ENCODE measurements at regions not wholly inside any gene's neighbourhood (a gene's known extent, or its start where the extent isn't known, plus 50 kb on each side); places are given as distances from the start of the nearest gene placed in this dataset.
"Not testable (repeated sequence)": the region's sequence is repeated elsewhere in the genome, so short reads cannot be mapped to it uniquely, and the experiment has no call there.

- H3K9me3 ChIP-seq (ENCODE audit: insufficient read depth, low read depth, low read length); H4K20me1 ChIP-seq (ENCODE audit: insufficient read depth, low read length, poor library complexity, severe bottlenecking); H3F3A ChIP-seq (ENCODE audit: low read depth); H3K4me2 ChIP-seq (ENCODE audit: low read depth, low read length, poor library complexity, severe bottlenecking); H3K4me3 ChIP-seq (ENCODE audit: low read length, poor library complexity, severe bottlenecking); H3K27me3 ChIP-seq (ENCODE audit: insufficient read depth, low read length, poor library complexity, severe bottlenecking); H3K9me2 ChIP-seq (replicated peaks; ENCODE audit: low read depth, low read length); H3K79me2 ChIP-seq (ENCODE audit: insufficient read depth, low read length); H3K36me3 ChIP-seq (ENCODE audit: insufficient read depth, low read length); H2AFZ ChIP-seq (ENCODE audit: low read length); H3K9ac ChIP-seq (ENCODE audit: low read depth, low read length, poor library complexity, severe bottlenecking); H3K4me1 ChIP-seq (ENCODE audit: insufficient read depth, low read length, poor library complexity, severe bottlenecking): not testable (repeated sequence)
These were observed 1602.3 kb downstream of the RPIA start for GRCh38 chr2:90293806-90294205.

GRCh38 chr2:90295036-90295750, 1603.7 kb downstream of the RPIA start:
- H3K9me2 ChIP-seq (replicated peaks; ENCODE audit: low read depth, low read length); H3K4me1 ChIP-seq (ENCODE audit: insufficient read depth, low read length, poor library complexity, severe bottlenecking); H3K79me2 ChIP-seq (ENCODE audit: insufficient read depth, low read length); H4K20me1 ChIP-seq (ENCODE audit: insufficient read depth, low read length, poor library complexity, severe bottlenecking); H2AFZ ChIP-seq (ENCODE audit: low read length); H3K9ac ChIP-seq (ENCODE audit: low read depth, low read length, poor library complexity, severe bottlenecking); H3K9me3 ChIP-seq (ENCODE audit: insufficient read depth, low read depth, low read length); H3K4me2 ChIP-seq (ENCODE audit: low read depth, low read length, poor library complexity, severe bottlenecking); H3F3A ChIP-seq (ENCODE audit: low read depth); H3K27me3 ChIP-seq (ENCODE audit: insufficient read depth, low read length, poor library complexity, severe bottlenecking); H3K36me3 ChIP-seq (ENCODE audit: insufficient read depth, low read length); H3K4me3 ChIP-seq (ENCODE audit: low read length, poor library complexity, severe bottlenecking): not testable (repeated sequence)

GRCh38 chr2:90296484-90296777, 1605.0 kb downstream of the RPIA start:
- H3K9me3 ChIP-seq (ENCODE audit: insufficient read depth, low read depth, low read length) = not testable (repeated sequence)

GRCh38 chr2:90297701-90298100, 1606.2 kb downstream of the RPIA start:
- H3K4me3 ChIP-seq (ENCODE audit: low read length, poor library complexity, severe bottlenecking); H3K9me2 ChIP-seq (replicated peaks; ENCODE audit: low read depth, low read length); H3K4me2 ChIP-seq (ENCODE audit: low read depth, low read length, poor library complexity, severe bottlenecking); H3K4me1 ChIP-seq (ENCODE audit: insufficient read depth, low read length, poor library complexity, severe bottlenecking); H3K79me2 ChIP-seq (ENCODE audit: insufficient read depth, low read length); H3K27me3 ChIP-seq (ENCODE audit: insufficient read depth, low read length, poor library complexity, severe bottlenecking); H2AFZ ChIP-seq (ENCODE audit: low read length); H3F3A ChIP-seq (ENCODE audit: low read depth); H4K20me1 ChIP-seq (ENCODE audit: insufficient read depth, low read length, poor library complexity, severe bottlenecking); H3K9me3 ChIP-seq (ENCODE audit: insufficient read depth, low read depth, low read length); H3K36me3 ChIP-seq (ENCODE audit: insufficient read depth, low read length); H3K9ac ChIP-seq (ENCODE audit: low read depth, low read length, poor library complexity, severe bottlenecking): not testable (repeated sequence)

More at GRCh38 chr2:90296484-90296777, 1605.0 kb downstream of the RPIA start:
- H3F3A ChIP-seq (ENCODE audit: low read depth); H3K4me3 ChIP-seq (ENCODE audit: low read length, poor library complexity, severe bottlenecking); H3K4me2 ChIP-seq (ENCODE audit: low read depth, low read length, poor library complexity, severe bottlenecking); H3K36me3 ChIP-seq (ENCODE audit: insufficient read depth, low read length); H2AFZ ChIP-seq (ENCODE audit: low read length); H3K79me2 ChIP-seq (ENCODE audit: insufficient read depth, low read length); H3K27me3 ChIP-seq (ENCODE audit: insufficient read depth, low read length, poor library complexity, severe bottlenecking); H3K9me2 ChIP-seq (replicated peaks; ENCODE audit: low read depth, low read length); H3K4me1 ChIP-seq (ENCODE audit: insufficient read depth, low read length, poor library complexity, severe bottlenecking); H3K9ac ChIP-seq (ENCODE audit: low read depth, low read length, poor library complexity, severe bottlenecking); H4K20me1 ChIP-seq (ENCODE audit: insufficient read depth, low read length, poor library complexity, severe bottlenecking): not testable (repeated sequence)

GRCh38 chr2:90298126-90298755, 1606.8 kb downstream of the RPIA start:
- not testable (repeated sequence) for H3K79me2 ChIP-seq (ENCODE audit: insufficient read depth, low read length); H3F3A ChIP-seq (ENCODE audit: low read depth); H3K4me3 ChIP-seq (ENCODE audit: low read length, poor library complexity, severe bottlenecking); H3K27me3 ChIP-seq (ENCODE audit: insufficient read depth, low read length, poor library complexity, severe bottlenecking); H3K9ac ChIP-seq (ENCODE audit: low read depth, low read length, poor library complexity, severe bottlenecking); H3K36me3 ChIP-seq (ENCODE audit: insufficient read depth, low read length); H3K4me1 ChIP-seq (ENCODE audit: insufficient read depth, low read length, poor library complexity, severe bottlenecking); H2AFZ ChIP-seq (ENCODE audit: low read length); H3K9me3 ChIP-seq (ENCODE audit: insufficient read depth, low read depth, low read length); H3K9me2 ChIP-seq (replicated peaks; ENCODE audit: low read depth, low read length); H4K20me1 ChIP-seq (ENCODE audit: insufficient read depth, low read length, poor library complexity, severe bottlenecking); H3K4me2 ChIP-seq (ENCODE audit: low read depth, low read length, poor library complexity, severe bottlenecking)

GRCh38 chr2:90298983-90299382, 1607.5 kb downstream of the RPIA start:
- H3K36me3 ChIP-seq (ENCODE audit: insufficient read depth, low read length); H3K4me1 ChIP-seq (ENCODE audit: insufficient read depth, low read length, poor library complexity, severe bottlenecking); H3K27me3 ChIP-seq (ENCODE audit: insufficient read depth, low read length, poor library complexity, severe bottlenecking); H2AFZ ChIP-seq (ENCODE audit: low read length); H3K9ac ChIP-seq (ENCODE audit: low read depth, low read length, poor library complexity, severe bottlenecking); H3K9me2 ChIP-seq (replicated peaks; ENCODE audit: low read depth, low read length); H3K4me3 ChIP-seq (ENCODE audit: low read length, poor library complexity, severe bottlenecking); H3K9me3 ChIP-seq (ENCODE audit: insufficient read depth, low read depth, low read length); H3K4me2 ChIP-seq (ENCODE audit: low read depth, low read length, poor library complexity, severe bottlenecking); H4K20me1 ChIP-seq (ENCODE audit: insufficient read depth, low read length, poor library complexity, severe bottlenecking); H3F3A ChIP-seq (ENCODE audit: low read depth); H3K79me2 ChIP-seq (ENCODE audit: insufficient read depth, low read length): not testable (repeated sequence)

- not testable (repeated sequence) for H3F3A ChIP-seq (ENCODE audit: low read depth); H3K36me3 ChIP-seq (ENCODE audit: insufficient read depth, low read length); H3K9ac ChIP-seq (ENCODE audit: low read depth, low read length, poor library complexity, severe bottlenecking); H3K4me3 ChIP-seq (ENCODE audit: low read length, poor library complexity, severe bottlenecking); H4K20me1 ChIP-seq (ENCODE audit: insufficient read depth, low read length, poor library complexity, severe bottlenecking); H3K79me2 ChIP-seq (ENCODE audit: insufficient read depth, low read length); H3K9me2 ChIP-seq (replicated peaks; ENCODE audit: low read depth, low read length); H3K4me1 ChIP-seq (ENCODE audit: insufficient read depth, low read length, poor library complexity, severe bottlenecking); H2AFZ ChIP-seq (ENCODE audit: low read length); H3K9me3 ChIP-seq (ENCODE audit: insufficient read depth, low read depth, low read length); H3K4me2 ChIP-seq (ENCODE audit: low read depth, low read length, poor library complexity, severe bottlenecking); H3K27me3 ChIP-seq (ENCODE audit: insufficient read depth, low read length, poor library complexity, severe bottlenecking)
These were observed 1631.5 kb downstream of the RPIA start for GRCh38 chr2:90322982-90323381.
